Right forelimb (tissue), 1 donor: ENCODE measurements at regions not wholly inside any gene's neighbourhood (a gene's known extent, or its start where the extent isn't known, plus 50 kb on each side); places are given as distances from the start of the nearest gene placed in this dataset.

Experiments used
- DNase-seq: peaks from one replicate; pipeline ENCODE4 v3.0.0-alpha.2; 2018

- DNase-seq = no peak
Measured at GRCh38 chr4:100841911-100842310, 324.1 kb upstream of the EMCN start.

- DNase-seq = no peak
Measured at GRCh38 chr4:100839712-100840111, 321.9 kb upstream of the EMCN start.

GRCh38 chr4:100838286-100838685, 320.5 kb upstream of the EMCN start:
- no peak for DNase-seq

- DNase-seq = no peak
Measured at GRCh38 chr4:100836929-100837328, 319.1 kb upstream of the EMCN start.

- DNase-seq = no peak
Measured at GRCh38 chr4:100834616-100835015, 316.8 kb upstream of the EMCN start.

- no peak for DNase-seq
Measured at GRCh38 chr4:100833906-100834305, 316.1 kb upstream of the EMCN start.

- DNase-seq = no peak
Measured at GRCh38 chr4:100828986-100829685, 311.3 kb upstream of the EMCN start.

GRCh38 chr4:100828364-100828763, 310.5 kb upstream of the EMCN start:
- DNase-seq = no peak

GRCh38 chr4:100827756-100828155, 309.9 kb upstream of the EMCN start:
- no peak for DNase-seq

- no peak for DNase-seq
Measured at GRCh38 chr4:100826808-100827548, 309.2 kb upstream of the EMCN start.

- DNase-seq = no peak
Measured at GRCh38 chr4:100826067-100826466, 308.2 kb upstream of the EMCN start.

GRCh38 chr4:100823993-100824323, 306.1 kb upstream of the EMCN start:
- DNase-seq = no peak

GRCh38 chr4:100823066-100823992, 305.5 kb upstream of the EMCN start:
- DNase-seq = no peak

GRCh38 chr4:100820249-100820648, 302.4 kb upstream of the EMCN start:
- DNase-seq = no peak

GRCh38 chr4:100819505-100819904, 301.7 kb upstream of the EMCN start:
- DNase-seq = no peak

- no peak for DNase-seq
Measured at GRCh38 chr4:100816436-100817045, 298.7 kb upstream of the EMCN start.

- no peak for DNase-seq
Measured at GRCh38 chr4:100811046-100811445, 293.2 kb upstream of the EMCN start.

GRCh38 chr4:100809506-100809905, 291.7 kb upstream of the EMCN start:
- no peak for DNase-seq

GRCh38 chr4:100806988-100807387, 289.2 kb upstream of the EMCN start:
- DNase-seq = no peak

GRCh38 chr4:100805538-100805937, 287.7 kb upstream of the EMCN start:
- no peak for DNase-seq

GRCh38 chr4:100804576-100805360, 286.9 kb upstream of the EMCN start:
- DNase-seq = no peak

- DNase-seq = no peak
Measured at GRCh38 chr4:100803751-100804150, 285.9 kb upstream of the EMCN start.
